Stimulated activated CD8-positive, alpha-beta memory T cell treated with anti-CD3 and anti-CD28 coated beads, Interleukin-7, amount 100 ng/mL, for 24 hours (primary cell): ENCODE measurements at regions not wholly inside any gene's neighbourhood (a gene's known extent, or its start where the extent isn't known, plus 50 kb on each side); places are given as distances from the start of the nearest gene placed in this dataset.

Experiments
- DNase-seq: peaks from one replicate; pipeline ENCODE4 v3.0.0-alpha.2; 2020; ENCODE audit warnings: low read depth

DNA sequence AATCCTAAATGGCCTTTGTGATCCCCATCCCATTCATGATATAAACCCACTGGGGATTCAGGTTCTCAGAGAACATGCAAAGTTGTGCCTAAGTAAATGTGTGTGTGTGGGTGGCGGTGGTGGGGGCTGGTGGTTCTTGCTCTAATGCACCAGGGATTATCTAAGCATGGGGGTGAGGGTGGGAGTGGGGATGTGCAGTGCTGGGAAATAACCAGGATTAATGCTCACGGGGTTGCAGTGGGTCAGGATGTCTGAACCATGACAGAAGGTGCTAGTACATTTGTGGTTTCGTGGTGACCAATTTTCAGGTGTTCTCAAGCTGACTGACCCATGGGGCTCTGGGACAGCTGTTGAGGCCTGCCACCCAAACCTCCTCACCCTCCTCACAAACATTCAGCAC lies 101.0 kb downstream of the ZNF608 start:
- DNase-seq: no peak

DNA sequence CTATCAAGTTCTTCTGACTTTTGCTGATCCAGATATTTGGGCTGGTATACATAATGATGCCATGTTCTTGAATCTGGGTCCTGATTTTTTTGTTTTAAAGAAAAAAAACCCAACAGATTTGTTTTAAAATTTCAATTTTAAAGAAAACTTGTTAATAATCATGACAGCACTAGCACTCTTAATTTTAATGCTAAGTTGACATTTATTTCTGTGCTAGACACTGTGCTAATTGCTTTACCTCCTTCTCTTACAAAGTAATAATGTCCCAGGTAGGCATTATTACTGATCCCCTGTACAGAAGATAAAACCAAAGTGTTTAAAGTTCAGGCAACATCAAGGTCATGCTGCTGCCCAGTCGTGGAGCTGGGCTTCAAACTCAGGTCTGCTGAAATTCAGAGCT lies 101.9 kb downstream of the ZNF608 start:
- DNase-seq: no peak

DNA sequence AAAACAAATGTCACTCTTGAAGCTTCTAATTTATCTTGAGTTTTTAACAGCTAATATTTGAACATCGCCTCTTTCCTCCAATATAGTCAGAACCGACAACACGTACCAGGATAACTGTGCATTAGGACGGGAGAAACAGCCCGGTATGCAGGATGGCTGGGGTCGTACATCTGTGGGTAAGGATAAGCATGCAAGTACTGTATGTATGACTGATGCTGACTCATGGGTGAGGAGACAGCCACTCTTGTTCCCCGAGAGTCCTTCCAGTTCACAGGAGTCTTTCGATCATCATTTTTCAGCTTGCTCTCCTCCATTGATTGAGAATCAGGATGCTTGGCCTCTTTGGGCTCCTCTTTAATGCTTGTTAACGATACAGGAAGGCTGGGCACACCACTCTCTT lies 102.3 kb downstream of the ZNF608 start:
- DNase-seq: no peak

DNA sequence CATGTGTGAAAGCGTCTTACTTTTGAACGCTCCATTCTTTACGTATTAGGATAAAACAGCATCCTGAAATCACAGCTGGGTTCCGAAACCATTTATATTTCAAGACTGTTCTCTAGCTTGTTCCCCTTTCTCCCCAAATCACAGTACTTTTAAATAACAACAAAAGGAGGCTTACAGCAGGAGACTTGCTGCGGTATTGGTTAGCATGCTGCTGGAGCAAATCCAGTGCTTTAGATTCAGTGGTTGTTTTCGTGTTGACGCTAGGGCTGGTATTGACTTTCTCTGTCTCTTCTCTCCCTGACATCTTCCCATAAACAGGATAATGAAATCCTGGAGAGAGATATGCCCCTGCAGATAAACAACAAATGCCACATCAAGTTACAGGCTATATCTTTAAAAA lies 103.1 kb downstream of the ZNF608 start:
- DNase-seq: no peak

DNA sequence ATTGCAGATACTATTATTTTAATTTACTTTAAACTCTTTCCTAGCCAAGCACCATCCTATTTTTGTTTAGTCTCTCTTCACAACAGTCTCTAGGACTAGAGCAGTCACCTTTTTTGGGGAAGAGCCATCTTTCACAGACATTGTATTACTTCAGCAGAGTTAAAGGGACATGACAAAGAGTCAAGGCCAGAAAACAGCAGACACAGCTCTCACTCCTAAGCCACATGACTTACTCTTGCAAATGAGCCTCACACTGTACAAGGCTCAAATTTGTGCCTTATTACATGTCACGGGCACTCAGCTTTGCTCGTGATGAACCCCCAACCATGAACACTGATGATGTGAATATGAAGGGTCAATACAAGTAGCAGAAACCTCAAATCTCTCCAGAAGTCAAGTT lies 104.3 kb downstream of the ZNF608 start:
- no peak for DNase-seq

DNA sequence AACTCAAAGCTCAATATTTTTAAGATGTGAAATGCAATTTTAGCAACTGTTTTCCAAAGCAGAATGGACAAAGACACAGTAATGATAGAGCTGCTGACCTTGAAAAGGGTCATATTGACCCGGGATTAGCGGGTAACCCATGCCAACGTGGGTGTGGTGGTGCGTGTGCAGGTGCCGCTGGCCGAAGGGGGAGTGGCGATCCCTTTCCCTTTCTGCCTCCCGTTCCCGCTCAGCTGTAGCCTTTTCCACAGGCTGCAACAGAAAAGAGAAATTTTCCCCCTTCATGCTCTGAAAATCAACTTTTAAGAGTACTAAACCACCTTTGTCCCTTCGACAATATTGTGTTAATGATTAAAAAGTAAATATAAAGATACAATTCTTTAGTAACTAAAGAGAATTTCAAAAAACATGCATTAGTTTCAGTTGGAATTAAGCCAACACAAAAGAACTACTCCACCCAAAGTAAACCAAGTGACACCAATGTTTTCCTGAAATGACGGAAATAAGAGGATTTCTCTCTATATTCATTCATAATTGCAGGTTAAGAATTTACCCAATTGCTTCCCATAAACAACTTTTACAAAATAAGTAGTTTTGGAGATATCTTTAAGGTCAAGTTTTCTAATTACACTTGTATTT lies 105.2 kb downstream of the ZNF608 start:
- no peak for DNase-seq

DNA sequence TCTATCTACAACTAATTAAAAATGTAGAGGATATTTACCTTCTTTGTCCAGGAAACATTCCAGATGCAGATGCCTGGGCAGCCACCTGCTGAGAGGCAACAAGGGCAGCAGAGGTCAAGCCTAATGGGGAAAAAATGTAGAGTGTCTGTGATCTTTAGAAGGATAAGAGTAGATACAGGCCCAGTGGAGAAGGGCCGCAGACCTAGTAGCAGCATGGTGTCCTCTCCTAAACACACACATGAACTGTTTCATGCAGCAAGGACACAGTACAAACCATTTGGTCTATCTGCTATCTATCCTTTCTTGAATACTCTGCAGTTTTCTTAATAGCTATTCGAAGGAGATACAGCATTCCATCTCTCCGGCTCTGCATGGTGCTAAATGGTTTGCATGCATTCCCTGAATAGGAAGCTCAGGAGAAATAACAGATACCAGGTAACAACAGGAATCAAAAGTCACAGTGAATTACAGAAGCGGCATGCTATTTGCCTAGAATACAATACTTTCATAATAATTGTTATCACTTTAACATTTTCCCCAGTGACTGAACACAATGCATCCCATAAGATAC lies 107.3 kb downstream of the ZNF608 start:
- no peak for DNase-seq

DNA sequence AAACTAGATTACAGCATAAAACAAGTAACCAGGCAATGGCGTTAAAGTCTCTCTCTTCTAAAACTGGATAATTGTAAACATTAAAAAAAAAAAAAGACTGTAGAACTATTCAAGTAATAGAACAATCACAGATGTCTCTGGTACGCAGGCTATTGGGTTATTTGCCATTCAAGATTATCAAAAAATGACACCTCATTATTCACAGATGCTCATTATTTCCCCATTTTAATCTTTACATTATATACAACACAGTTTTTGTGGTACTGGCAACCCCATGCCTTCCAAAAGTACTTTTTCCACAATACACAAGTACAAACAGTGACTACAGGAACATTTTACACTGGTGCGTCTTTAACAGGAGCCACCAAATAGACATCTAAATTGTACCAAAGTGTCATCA lies 109.4 kb downstream of the ZNF608 start:
- DNase-seq: no peak

DNA sequence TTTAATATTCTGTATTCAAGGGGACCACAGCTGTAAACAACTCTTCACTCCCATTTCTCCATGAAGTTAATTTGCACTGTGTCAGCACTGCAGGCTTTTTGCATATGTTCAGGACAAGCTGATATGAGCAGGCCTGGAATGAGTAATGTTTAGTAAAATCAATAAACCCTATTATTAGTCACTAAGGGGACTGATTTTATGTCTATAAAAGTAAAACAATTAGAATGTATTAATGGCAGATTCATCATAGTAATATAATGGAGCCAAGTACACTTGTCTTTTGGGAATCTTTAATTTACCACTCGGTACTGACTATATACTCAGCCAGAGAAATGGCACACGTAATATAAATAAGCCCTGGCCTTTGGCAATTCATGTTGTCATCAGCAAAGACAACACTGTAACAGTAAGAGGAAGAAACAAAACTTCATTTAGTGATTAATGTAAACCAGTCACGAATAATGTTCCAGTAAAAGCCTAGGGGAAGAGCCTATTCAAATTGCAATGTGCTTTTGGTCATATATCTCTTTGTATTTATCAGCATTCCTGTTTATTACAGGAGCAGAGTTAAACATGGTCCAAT lies 111.6 kb downstream of the ZNF608 start:
- no peak for DNase-seq

DNA sequence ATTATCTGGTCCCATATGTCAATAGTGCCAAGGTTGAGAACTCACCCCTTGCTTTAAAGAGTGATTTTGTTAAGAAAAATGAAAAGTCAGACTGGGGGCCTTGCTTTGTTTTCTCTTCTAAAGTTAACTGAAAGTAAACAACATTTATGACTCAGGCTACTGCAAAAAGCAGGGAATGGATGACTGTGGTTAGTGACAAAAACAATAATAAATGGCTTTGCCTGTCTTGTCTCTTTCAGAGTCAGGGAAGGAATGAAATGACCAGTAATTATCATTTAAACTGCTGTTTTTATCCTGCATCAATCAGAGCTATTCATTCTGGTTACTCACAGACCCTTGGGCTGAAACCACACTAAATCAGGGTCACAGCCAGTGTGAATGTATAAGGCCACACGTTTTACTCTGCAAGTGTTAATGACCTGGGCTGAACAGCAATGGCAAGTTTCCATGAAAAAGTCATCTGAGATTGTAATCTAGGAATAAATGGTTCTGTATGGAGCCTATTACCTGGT lies 112.2 kb downstream of the ZNF608 start:
- no peak for DNase-seq

DNA sequence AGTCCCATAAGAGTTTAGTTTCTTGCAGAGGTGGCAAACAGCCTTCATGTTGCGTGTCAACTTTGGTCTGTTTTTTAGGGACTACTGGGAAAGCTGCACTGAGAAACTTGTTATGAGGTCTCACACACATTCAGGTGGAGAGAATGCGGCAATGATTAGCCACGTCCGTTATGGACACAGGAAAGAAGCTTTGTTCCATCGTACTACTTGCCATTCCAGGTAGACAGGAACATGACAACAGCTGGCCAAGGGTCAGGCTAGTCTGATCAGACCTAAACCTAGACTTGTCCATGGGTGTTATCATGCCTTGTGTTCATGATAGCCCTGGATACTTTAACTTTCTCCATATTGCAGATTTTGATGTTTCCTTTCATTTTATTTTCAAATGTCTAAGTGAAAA lies 113.2 kb downstream of the ZNF608 start:
- no peak for DNase-seq

DNA sequence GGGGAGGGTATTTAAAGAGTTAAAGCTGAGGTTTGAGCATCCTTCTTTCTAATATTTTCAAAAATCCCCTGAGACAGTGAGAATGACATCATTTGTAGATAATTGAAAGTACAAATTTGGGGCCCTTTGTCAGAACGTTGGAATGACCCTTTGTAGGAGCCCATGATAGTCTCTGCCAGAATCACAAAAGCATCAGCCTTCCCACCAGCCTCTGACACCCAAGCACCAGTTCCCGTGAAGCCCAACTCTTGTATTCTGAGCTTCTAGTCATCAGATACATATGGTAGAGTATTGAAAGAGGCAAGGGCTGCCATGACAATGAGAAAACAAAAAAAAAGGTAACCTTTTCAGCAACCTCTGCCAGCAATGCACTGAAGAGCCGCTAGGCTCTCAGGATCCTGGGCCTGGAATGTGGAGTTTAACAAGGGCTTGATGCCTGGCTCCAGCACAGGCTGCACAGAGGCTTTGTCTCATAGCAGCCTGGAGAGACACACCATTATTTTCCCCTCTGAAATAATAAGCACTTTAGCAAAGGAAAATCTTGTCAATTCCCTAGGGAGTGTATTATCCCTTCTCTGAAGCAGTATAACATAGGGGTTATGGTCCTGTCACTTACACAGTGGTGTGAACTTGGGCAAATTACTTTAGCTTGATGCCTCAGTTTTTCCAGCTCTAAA lies 114.4 kb downstream of the ZNF608 start:
- no peak for DNase-seq

DNA sequence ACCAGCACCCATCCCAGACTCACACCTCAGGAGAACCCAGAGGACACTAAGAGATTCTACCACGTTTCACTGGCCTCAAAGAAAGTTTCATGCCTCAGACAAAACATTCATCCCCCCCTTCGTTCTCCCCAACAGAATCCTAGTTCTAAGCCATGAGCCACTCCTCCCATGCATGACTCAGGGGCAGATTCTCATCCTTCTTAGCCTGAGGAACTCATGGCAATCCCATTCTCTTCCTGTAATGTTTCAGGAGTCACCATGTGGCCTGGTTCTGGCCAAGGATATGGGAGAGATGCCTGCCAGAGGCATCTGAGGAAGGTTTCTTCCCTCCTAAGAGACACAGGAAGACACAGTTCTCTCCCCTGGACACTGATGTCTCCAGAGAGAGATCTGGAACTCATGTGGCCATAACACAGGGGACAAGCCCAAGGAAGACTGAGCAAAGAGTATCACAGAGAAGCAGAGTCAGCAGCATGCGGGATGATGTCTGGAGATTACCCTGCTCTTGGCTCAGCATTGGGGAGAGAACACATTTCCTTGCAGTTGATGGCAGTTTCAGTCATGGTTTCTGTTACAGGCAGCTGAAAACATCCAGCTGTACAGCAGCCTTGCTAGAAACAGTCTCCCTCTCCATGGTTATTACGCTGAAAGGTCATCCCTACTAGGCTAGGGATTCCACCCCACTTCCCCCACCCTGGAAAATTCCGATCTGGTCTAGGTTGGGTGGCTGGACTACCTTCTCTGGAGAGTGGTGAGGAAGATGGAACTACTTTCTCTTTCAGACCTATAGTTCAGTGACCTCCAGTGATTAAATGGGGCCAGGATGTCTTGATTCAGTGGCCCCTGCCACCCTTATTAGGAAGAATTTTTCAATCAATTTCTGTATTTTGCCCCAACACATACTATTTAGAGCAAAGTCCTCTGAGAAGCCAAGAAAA lies 115.4 kb downstream of the ZNF608 start:
- no peak for DNase-seq

DNA sequence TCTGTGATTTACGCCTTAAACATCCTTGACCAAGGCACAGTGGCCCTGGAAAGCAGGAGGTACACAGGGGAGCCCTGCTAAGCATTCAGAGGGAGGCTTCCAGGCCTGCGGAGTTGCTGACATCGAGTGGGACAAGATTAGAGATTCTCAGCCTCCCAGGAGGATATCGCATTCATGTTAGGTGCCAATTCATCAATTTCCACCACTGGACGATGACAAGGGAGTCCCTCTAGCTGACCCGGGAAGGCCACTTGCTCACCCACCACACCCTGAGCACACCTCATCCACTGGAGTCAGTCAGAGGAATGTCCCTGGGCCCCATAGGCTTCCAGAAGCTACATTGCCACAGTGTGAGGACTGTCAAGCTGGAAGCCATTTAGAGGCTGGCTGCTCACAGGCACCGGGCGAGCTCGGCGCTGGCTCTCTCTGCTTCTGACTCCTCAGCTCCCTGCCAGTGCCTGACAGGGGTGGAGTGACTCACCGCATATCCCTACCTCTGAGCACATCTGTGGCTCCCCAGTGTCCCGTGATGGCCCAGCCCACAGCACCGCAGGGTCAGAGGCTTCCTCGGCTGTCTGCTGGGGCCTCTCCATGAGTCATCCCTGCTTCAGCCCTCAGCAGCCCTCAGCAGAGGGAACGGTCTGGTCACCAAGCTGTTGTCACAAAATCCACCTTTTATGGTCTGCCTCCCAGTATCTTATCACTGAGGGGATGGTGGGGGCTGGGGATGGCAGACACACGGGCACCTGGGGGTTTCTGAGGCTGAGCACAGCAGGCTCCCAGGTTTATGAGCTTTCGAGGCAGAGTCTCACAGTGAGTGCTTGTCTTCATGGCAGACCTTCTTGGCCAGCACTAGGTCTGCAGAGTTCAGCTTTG lies 117.5 kb downstream of the ZNF608 start:
- DNase-seq: no peak

DNA sequence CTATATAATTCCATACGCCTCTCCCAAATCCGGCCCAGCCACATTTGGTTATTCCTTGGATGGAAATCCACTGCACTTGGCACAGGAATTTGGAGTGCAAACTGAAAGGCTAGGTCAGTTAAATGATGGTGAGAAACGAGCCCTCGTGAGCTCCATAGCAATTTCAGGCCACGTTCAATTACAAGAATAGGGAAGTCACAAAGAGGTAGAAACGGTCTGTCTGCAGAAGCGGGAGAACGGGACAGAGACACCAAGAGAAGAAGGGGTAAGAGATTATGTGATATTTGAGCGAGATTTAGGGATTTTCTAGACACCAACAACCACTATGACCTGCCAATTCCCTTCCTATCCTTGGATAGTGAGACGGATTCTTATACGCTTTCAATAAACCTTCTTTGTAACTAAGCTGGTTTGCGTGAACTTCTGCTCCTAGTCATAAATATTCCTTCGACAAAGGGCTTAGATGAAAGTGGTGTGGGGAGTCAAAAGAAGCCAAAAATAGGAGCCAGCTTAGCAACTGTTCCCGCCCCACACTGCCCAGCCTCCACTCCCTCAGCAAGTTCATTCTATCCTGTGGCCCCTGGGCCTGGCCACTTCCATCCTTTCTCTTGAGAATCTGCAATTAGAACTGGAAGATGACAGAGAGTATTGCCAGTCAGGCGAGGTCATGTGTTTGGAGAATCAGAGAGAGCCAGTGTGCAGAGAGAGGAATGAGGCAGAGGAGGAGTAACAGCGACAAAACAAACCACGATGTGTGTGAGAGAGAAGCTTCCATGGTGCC lies 118.4 kb downstream of the ZNF608 start:
- no peak for DNase-seq

DNA sequence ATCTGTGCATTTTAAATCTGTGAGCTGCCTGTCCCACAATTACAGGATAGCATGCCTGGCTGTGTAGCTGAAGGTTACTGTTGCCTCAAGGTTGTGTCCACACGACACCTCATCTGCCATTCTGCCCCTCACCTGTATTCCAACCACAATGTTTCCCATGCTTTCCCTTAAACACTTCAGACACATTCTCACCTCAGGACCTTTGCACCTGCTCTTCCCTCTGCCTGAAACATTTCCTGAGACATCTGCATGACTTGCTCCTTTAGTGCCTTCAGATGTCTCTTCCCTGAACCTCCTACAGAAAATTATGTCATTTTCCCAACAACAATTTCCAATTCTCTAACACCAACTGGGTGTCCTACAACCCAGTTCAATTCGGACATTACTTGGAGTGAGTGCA lies 120.4 kb downstream of the ZNF608 start:
- DNase-seq: no peak

DNA sequence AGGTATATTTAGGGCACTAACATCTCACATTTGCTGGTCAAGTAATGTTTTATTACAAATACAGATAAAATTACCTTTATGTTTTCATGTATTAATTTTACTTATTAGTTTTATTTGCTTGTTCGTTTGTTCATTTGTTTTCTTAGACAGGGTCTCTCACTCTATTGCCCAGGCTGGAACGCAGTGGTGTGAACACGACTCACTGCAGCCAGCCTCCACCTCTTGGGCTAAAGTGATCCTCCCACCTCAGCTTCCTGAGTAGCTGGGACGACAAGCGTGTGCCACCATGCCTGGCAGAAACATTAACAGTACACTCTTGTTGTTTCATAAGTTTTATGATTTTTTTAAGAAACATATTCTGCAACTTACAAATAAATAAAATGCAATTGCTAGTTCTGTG lies 123.2 kb downstream of the ZNF608 start:
- no peak for DNase-seq

DNA sequence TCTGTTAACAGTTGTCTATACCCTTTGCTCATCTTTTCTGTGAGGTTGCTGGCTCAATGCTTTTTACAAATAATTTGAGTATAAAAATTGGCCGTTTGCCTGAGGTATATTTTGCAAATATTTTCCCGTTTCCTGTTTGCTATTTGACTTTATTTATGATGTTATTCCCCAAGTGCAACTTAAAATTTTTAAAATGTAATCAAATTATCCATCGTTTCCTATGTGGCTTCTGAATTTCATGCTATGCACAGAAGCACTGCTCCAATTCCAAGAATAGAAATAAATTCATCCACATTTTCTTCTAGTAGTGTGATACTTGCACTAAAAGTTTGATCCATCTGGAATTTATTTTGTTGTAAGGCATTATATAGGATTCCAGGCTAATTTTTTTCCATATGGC lies 123.6 kb downstream of the ZNF608 start:
- no peak for DNase-seq

DNA sequence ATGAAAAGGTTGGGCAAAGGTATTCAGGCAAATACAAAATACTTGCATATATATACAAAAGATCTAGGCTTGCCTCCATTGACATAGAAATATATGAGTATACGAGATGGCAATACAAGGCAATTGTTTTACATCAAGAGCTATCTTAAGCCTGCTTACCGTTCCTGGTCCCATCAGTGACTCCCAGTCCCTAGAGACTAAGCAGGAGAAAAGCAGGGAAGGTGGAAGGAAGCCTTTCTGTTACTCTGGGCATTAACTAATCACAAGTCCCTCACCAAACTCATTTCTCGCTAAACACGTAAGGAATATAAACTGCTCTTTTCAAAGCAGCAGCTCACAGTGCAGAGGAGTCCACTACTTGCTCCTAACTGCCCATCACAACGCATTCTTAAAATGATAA lies 125.2 kb downstream of the ZNF608 start:
- no peak for DNase-seq

DNA sequence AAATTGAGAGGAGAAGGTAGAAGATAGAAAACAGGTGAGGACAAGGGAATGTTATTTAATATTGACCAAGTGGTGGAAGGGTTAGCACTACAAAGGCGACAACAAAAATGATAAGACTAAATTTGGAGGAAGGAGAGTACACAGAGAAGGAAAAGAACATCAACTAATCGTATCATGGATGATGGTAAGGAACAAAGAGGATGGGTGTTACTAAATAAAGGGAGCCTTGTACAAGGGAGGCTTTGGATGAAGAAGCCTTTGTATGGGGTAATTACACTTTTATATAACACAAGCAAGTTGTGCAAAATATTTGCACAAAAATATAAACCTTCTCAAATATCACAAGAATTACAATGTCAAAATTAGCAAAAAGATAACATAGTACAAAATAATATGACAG lies 125.7 kb downstream of the ZNF608 start:
- no peak for DNase-seq
